Body of pancreas (tissue), 4 donors: ENCODE measurements at regions not wholly inside any gene's neighbourhood (a gene's known extent, or its start where the extent isn't known, plus 50 kb on each side); places are given as distances from the start of the nearest gene placed in this dataset.

Experiments used
- ATAC-seq: fragments of 150-250 bp; one replicate; pipeline ENCODE4 v1.9.1; 2016
- DNase-seq, 4 donors: peaks; one replicate each; pipeline ENCODE4 v3.0.0-alpha.2; 2019
- H3K27ac ChIP-seq, 4 donors: fragments of 200-600 bp; sonication (generic); 1 replicate in 3 of 4; 2 replicates in 1 of 4; pipeline versions ENCODE4 v1.5.1 to v1.6.1; 2016 to 2019; ENCODE audit warnings: mild to moderate bottlenecking in 1 of 4, mixed read lengths in 1 of 4, moderate library complexity in 1 of 4
- H3K27me3 ChIP-seq, 2 donors: fragments of 200-600 bp; sonication (generic); one replicate each; pipeline ENCODE4 v1.6.0; 2016; ENCODE audit warnings: mild to moderate bottlenecking in 1 of 2
- H3K36me3 ChIP-seq, 2 donors: fragments of 200-600 bp; sonication (generic); replicated peaks in 1 of 2; 2 replicates each; pipeline ENCODE4 v1.5.1; 2016; ENCODE audit warnings: low read depth in 2 of 2; ENCODE audit not compliant: insufficient read depth in 1 of 2
- H3K4me1 ChIP-seq: fragments of 200-600 bp; sonication (generic); one replicate; pipeline ENCODE4 v1.6.0; 2016
- H3K4me3 ChIP-seq, 2 donors: fragments of 200-600 bp; sonication (generic); 1 replicate in 1 of 2; 2 replicates in 1 of 2; pipeline ENCODE4 v1.5.1; 2016 to 2019
- H3K9me3 ChIP-seq, 3 donors: fragments of 200-600 bp; sonication (generic); 1 replicate in 2 of 3; 2 replicates in 1 of 3; pipeline ENCODE4 v1.5.1; 2016
- POLR2A ChIP-seq, 3 donors: fragments of 450-650 bp; IDR thresholded peaks; one replicate each; pipeline ENCODE4 v1.6.1; 2016; ENCODE audit warnings: antibody characterized with exemption in 3 of 3, mild to moderate bottlenecking in 2 of 3
- WGBS, 2 donors: methylation state at CpG; one replicate each; pipeline ENCODE4 v1.1.5; 2017; 5-methylcytosine and 5-hydroxymethylcytosine counted together
- intact Hi-C: fragments of 100-400 bp; cut with DNase I; formaldehyde crosslinking; loops from one replicate; pipeline ENCODE4 v1.15.1; 2023
- TF ChIP-seq, protein P1 (sequence below), 7 experiments: fragments of 450-650 bp in 4 of 7; fragments of 200-600 bp in 3 of 7; sonication (generic) in 3 of 7; IDR thresholded peaks; one replicate each; pipeline ENCODE4 v1.5.1; 2016 to 2019; ENCODE audit warnings: antibody characterized with exemption in 7 of 7

DNA sequence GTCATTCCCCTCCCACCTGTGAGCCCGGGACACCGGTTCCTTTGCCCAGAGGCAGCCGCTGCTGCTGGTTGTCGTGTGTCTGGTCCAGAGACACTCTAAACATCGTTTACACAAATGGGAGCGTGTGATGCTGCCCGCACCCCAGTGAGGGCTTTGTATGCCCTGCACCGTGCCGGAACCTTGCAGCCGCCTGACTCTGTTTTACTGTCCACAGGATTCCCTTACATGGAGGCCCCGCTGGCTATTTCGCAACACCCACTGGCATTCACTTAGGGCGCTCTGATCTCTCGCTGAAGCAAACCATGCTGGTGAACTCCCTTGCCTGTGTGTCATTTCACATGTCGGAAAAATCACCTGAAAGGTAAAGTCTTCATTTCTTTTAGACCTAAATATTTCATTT is 100.8 kb upstream of the SLC6A6 start:
- 56 to 62% methylated on average over 15 of the region's 15 CpGs for WGBS, 2 donors
- H3K36me3 ChIP-seq = no peaks in the 10 kb centered on the region
- H3K27ac ChIP-seq = no peak overlapping the region
- H3K4me3 ChIP-seq = no peak overlapping the region
- H3K9me3 ChIP-seq = no peaks in the 10 kb centered on the region
- no peak for DNase-seq
- intact Hi-C loops = no loop called here
- H3K4me1 ChIP-seq = no peaks in the 10 kb centered on the region
- peaks cover 0 to 9% of the 10 kb centered on the region in 2 donors for H3K27me3 ChIP-seq
- TF ChIP-seq, protein P1, sequence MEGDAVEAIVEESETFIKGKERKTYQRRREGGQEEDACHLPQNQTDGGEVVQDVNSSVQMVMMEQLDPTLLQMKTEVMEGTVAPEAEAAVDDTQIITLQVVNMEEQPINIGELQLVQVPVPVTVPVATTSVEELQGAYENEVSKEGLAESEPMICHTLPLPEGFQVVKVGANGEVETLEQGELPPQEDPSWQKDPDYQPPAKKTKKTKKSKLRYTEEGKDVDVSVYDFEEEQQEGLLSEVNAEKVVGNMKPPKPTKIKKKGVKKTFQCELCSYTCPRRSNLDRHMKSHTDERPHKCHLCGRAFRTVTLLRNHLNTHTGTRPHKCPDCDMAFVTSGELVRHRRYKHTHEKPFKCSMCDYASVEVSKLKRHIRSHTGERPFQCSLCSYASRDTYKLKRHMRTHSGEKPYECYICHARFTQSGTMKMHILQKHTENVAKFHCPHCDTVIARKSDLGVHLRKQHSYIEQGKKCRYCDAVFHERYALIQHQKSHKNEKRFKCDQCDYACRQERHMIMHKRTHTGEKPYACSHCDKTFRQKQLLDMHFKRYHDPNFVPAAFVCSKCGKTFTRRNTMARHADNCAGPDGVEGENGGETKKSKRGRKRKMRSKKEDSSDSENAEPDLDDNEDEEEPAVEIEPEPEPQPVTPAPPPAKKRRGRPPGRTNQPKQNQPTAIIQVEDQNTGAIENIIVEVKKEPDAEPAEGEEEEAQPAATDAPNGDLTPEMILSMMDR (IDR thresholded peaks at IDR 0.05) = no peak
- TF ChIP-seq POLR2A (IDR thresholded peaks at IDR 0.05) = no peak
- no peak for ATAC-seq

GRCh38 chr3:14303336-14304100 is 98.9 kb upstream of the SLC6A6 start:
- no peak overlapping the region for H3K4me3 ChIP-seq
- H3K27me3 ChIP-seq = no peaks in the 10 kb centered on the region
- no peak overlapping the region for H3K27ac ChIP-seq
- ATAC-seq (no peak), DNase-seq (no peak)
- H3K4me1 ChIP-seq = no peaks in the 10 kb centered on the region
- WGBS, 2 donors = 55 to 71% methylated on average over 5 to 7 of the region's 7 CpGs
- no peaks in the 10 kb centered on the region for H3K9me3 ChIP-seq
- TF ChIP-seq POLR2A (IDR thresholded peaks at IDR 0.05) = no peak
- TF ChIP-seq, protein P1 (IDR thresholded peaks at IDR 0.05) = no peak
- no peaks in the 10 kb centered on the region for H3K36me3 ChIP-seq
- intact Hi-C loops = no loop called here

DNA sequence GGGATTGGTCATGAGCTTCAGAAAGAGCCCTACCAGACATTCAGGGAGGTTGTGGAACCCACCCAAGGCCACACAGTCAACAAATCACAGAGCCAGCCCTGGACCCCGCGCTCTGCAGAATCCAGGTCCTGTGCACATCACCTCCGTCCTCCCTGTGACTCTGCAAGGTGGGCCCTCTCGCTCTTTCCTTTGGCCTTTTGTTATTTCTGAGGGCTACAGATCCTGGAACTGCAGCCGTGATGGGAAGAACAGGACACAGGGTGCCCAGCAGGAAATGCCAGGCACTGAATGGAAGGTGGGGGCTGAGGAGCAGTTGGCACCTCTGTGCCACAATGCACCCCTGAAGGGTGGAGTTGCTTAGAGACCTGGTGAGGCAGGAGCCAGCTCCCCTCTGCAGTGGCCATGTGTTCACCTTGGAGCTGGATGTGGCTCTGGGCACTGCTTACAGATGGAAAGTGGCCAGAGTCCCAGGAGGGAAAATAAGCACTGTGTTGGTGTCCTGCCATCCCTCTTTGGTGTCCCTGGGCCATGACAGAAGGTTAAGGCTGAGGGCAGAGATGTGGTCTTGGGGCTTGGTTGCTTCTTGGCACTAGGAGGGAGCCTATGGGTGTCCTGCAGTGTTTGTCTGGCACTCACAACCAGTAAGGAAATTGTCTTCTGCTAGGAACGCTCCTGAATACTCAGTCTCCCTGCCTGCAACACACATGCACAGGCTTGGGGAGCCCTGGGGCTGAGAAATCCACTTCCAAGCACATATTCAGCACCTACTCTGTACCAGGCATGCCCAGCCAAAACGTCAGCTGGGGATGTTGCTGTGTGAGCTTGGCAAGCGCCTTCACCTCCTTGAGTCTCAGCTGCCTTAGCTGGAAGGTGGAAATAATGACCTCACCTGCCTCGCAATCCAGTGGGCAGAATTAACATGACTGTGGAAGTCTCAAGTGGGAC is 98.0 kb upstream of the SLC6A6 start:
- no peaks in the 10 kb centered on the region for H3K4me1 ChIP-seq
- H3K36me3 ChIP-seq = no peaks in the 10 kb centered on the region
- no peak for TF ChIP-seq POLR2A (IDR thresholded peaks at IDR 0.05)
- TF ChIP-seq, protein P1 (IDR thresholded peaks at IDR 0.05) = no peak
- WGBS, 2 donors = 59 to 65% methylated on average over 6 to 9 of the region's 9 CpGs
- DNase-seq = no peak
- no peaks in the 10 kb centered on the region for H3K9me3 ChIP-seq
- no peak for ATAC-seq
- intact Hi-C loops = no loop called here
- no peak overlapping the region for H3K27ac ChIP-seq
- no peak overlapping the region for H3K4me3 ChIP-seq
- H3K27me3 ChIP-seq = no peaks in the 10 kb centered on the region

- WGBS, 2 donors = 67 to 71% methylated on average over 8 of the region's 8 CpGs
- Histone ChIP-seq H3K9me3 (no peaks in the 10 kb centered on the region), H3K4me1 (no peaks in the 10 kb centered on the region), H3K36me3 (no peaks in the 10 kb centered on the region), H3K27me3 (no peaks in the 10 kb centered on the region), H3K27ac (no peak overlapping the region), H3K4me3 (no peak overlapping the region)
- TF ChIP-seq POLR2A (IDR thresholded peaks at IDR 0.05) = no peak
- TF ChIP-seq, protein P1 (IDR thresholded peaks at IDR 0.05) = no peak
- intact Hi-C loops = no loop called here
- DNase-seq (no peak), ATAC-seq (no peak)
Observed at GRCh38 chr3:14305324-14305723, 97.1 kb upstream of the SLC6A6 start.
